HepG2 (cell line): ENCODE measurements at regions not wholly inside any gene's neighbourhood (a gene's known extent, or its start where the extent isn't known, plus 50 kb on each side); places are given as distances from the start of the nearest gene placed in this dataset.

Experiments used
- ATAC-seq: fragments of 200-7000 bp; cut with Tn5 transposase; 3 replicates; pipeline ENCODE4 v1.9.1; 2020; ENCODE audit warnings: mild to moderate bottlenecking, moderate library complexity
- BruUV-seq: library from RNA; stranded (reverse); fragments of 400-500 nt; replicated peaks from 2 replicates; lab custom pipeline; 2021; lab: Mats Ljungman, UMichigan
- CTCF ChIA-PET: fragments of 300-600 bp; formaldehyde crosslinking; extraction: SDS; loops from one replicate; lab custom pipeline; 2021; ENCODE audit warnings: low total read pairs, inconsistent platforms, low intra/inter-chr PET ratio; lab: Yijun Ruan, JAX
- POLR2A ChIA-PET: fragments of 350-600 bp; sonication (Branson Sonifier 250); formaldehyde crosslinking; loops from one replicate; lab custom pipeline; 2020; ENCODE audit warnings: antibody characterized with exemption, inconsistent platforms; lab: Yijun Ruan, JAX
- DNase-seq: peaks from one replicate; pipeline ENCODE4 v3.0.0-alpha.2; 2015; ENCODE audit warnings: low spot score
- FAIRE-seq: peaks from 3 replicates; lab custom pipeline; 2011; peaks lifted over from hg19 to GRCh38; lab: Jason Lieb, UNC
- H2AFZ ChIP-seq: one replicate; pipeline ENCODE4 v1.6.1; 2011; ENCODE audit warnings: low read length, inconsistent platforms
- H3K27ac ChIP-seq: fragments of 300-600 bp; 3 replicates; pipeline ENCODE4 v1.8.0; 2011; ENCODE audit warnings: mixed run types, mild to moderate bottlenecking, mixed read lengths, low read length, inconsistent platforms; ENCODE audit not compliant: insufficient read depth; ENCODE audit errors: extremely low read length
- H3K27me3 ChIP-seq, 2 experiments: fragments of 200-600 bp in 1 of 2; 2 replicates in 1 of 2; 3 replicates in 1 of 2; pipeline versions ENCODE4 v1.6.0 to v1.8.0; 2011; ENCODE audit warnings: low read length in 2 of 2, mild to moderate bottlenecking in 2 of 2, moderate library complexity in 2 of 2, inconsistent platforms in 1 of 2; ENCODE audit not compliant: insufficient read depth in 2 of 2, control insufficient read depth in 1 of 2
- H3K36me3 ChIP-seq, 2 experiments: fragments of 200-600 bp in 1 of 2; replicated peaks in 1 of 2; 2 replicates in 1 of 2; 3 replicates in 1 of 2; pipeline versions ENCODE4 v1.5.1 to v1.8.0; 2011; ENCODE audit warnings: low read length in 2 of 2, inconsistent platforms in 1 of 2; ENCODE audit not compliant: insufficient read depth in 2 of 2, control insufficient read depth in 1 of 2
- H3K4me1 ChIP-seq: 2 replicates; pipeline ENCODE4 v1.5.1; 2012; ENCODE audit warnings: low read length, inconsistent platforms; ENCODE audit not compliant: insufficient read depth
- H3K4me2 ChIP-seq: 2 replicates; pipeline ENCODE4 v1.6.0; 2011; ENCODE audit warnings: low read depth, low read length, inconsistent platforms
- H3K4me3 ChIP-seq, 3 experiments: fragments of 200-600 bp in 1 of 3; sonication (generic), shearing (Covaris generic) in 1 of 3; replicated peaks in 1 of 3; 2 replicates each; pipeline ENCODE4 v1.5.1; 2011 to 2016; ENCODE audit warnings: low read length in 3 of 3, inconsistent platforms in 2 of 3, low read depth in 2 of 3, mild to moderate bottlenecking in 2 of 3, control low read depth in 1 of 3, mixed read lengths in 1 of 3; ENCODE audit not compliant: insufficient read depth in 1 of 3
- H3K79me2 ChIP-seq: one replicate; pipeline ENCODE4 v1.6.1; 2011; ENCODE audit warnings: low read length, inconsistent platforms; ENCODE audit not compliant: insufficient read depth
- H3K9ac ChIP-seq: 2 replicates; pipeline ENCODE4 v1.6.0; 2011; ENCODE audit warnings: mild to moderate bottlenecking, low read depth, low read length, inconsistent platforms; ENCODE audit not compliant: insufficient read depth
- H3K9me3 ChIP-seq: 2 replicates; pipeline ENCODE4 v1.5.1; 2012; ENCODE audit warnings: mild to moderate bottlenecking, low read length
- H4K20me1 ChIP-seq: 2 replicates; pipeline ENCODE4 v1.6.0; 2011; ENCODE audit warnings: inconsistent platforms, mild to moderate bottlenecking, low read length, moderate library complexity; ENCODE audit not compliant: insufficient read depth
- ASH2L ChIP-seq: fragments of 300-600, 200-600 bp; sonication (generic); IDR thresholded peaks from 2 replicates; pipeline ENCODE4 v1.7.0; 2017; ENCODE audit warnings: low read depth, mild to moderate bottlenecking, moderate library complexity, mixed read lengths, low read length; ENCODE audit not compliant: insufficient read length
- ATF4 ChIP-seq, 2 experiments: fragments of 450-650 bp in 1 of 2; sonication (generic) in 1 of 2; formaldehyde crosslinking; IDR thresholded peaks; 2 replicates each; pipeline versions ENCODE4 v1.5.0 to v1.8.0; 2020 to 2022; ENCODE audit warnings: mild to moderate bottlenecking in 1 of 2, missing genetic modification reagents in 1 of 2
- CENPT ChIP-seq: sonication (generic); formaldehyde crosslinking; IDR thresholded peaks from 2 replicates; pipeline ENCODE4 v1.8.0; 2022; ENCODE audit warnings: low read depth, mild to moderate bottlenecking, moderate library complexity, missing genetic modification reagents
- NFIB ChIP-seq: sonication (generic); formaldehyde crosslinking; IDR thresholded peaks from 2 replicates; pipeline ENCODE4 v1.9.0; 2021; ENCODE audit warnings: missing genetic modification reagents, mild to moderate bottlenecking, borderline replicate concordance
- PHF8 ChIP-seq: sonication (generic); formaldehyde crosslinking; IDR thresholded peaks from 2 replicates; pipeline ENCODE4 v1.5.0; 2020; ENCODE audit warnings: missing genetic modification reagents
- POGZ ChIP-seq: sonication (generic); formaldehyde crosslinking; IDR thresholded peaks from 2 replicates; pipeline ENCODE4 v1.4.0; 2020; ENCODE audit warnings: mild to moderate bottlenecking, missing genetic modification reagents
- SPEN ChIP-seq: sonication (generic); formaldehyde crosslinking; IDR thresholded peaks from 2 replicates; pipeline ENCODE4 v1.5.1; 2020; ENCODE audit warnings: low read depth, mild to moderate bottlenecking, missing genetic modification reagents
- ZBTB44 ChIP-seq: sonication (generic); formaldehyde crosslinking; IDR thresholded peaks from 2 replicates; pipeline ENCODE4 v1.4.0; 2020; ENCODE audit warnings: missing genetic modification reagents
- ZHX1 ChIP-seq: sonication (generic); formaldehyde crosslinking; IDR thresholded peaks from 2 replicates; pipeline ENCODE4 v1.8.1; 2022; ENCODE audit warnings: low read depth, mild to moderate bottlenecking, missing genetic modification reagents
- ZNF101 ChIP-seq: sonication (generic); formaldehyde crosslinking; IDR thresholded peaks from 2 replicates; pipeline ENCODE4 v1.4.0; 2020; ENCODE audit warnings: mild to moderate bottlenecking, low read depth, missing genetic modification reagents, borderline replicate concordance
- ZNF343 ChIP-seq: sonication (generic); formaldehyde crosslinking; IDR thresholded peaks from 2 replicates; pipeline ENCODE4 v1.4.0; 2020; ENCODE audit warnings: mild to moderate bottlenecking, missing genetic modification reagents
- ZNF670 ChIP-seq: sonication (generic); formaldehyde crosslinking; IDR thresholded peaks from 2 replicates; pipeline ENCODE4 v1.8.0; 2022; ENCODE audit warnings: mild to moderate bottlenecking, missing genetic modification reagents, borderline replicate concordance
- ZNF780A ChIP-seq: sonication (generic); formaldehyde crosslinking; IDR thresholded peaks from 2 replicates; pipeline ENCODE4 v1.8.0; 2022; ENCODE audit warnings: mild to moderate bottlenecking, missing genetic modification reagents, moderate library complexity
- WGBS: methylation state at CpG from one replicate; pipeline ENCODE4 v1.1.6; 2017; ENCODE audit warnings: low lambda C conversion rate; 5-methylcytosine and 5-hydroxymethylcytosine counted together
- in situ Hi-C: cut with HindIII; loops from 2 replicates; pipeline ENCODE4 v1.10.0; 2017; ENCODE audit warnings: low pct_unique_long_range_greater_than_20kb; ENCODE audit not compliant: extremely low pct_ligation_motif_present
- intact Hi-C: fragments of 100-400 bp; cut with micrococcal nuclease; formaldehyde crosslinking; loops from one replicate; pipeline ENCODE4 v1.10.0; 2022; ENCODE audit not compliant: unreplicated experiment
- TF ChIP-seq, protein P1 (sequence below): sonication (generic); formaldehyde crosslinking; IDR thresholded peaks from 2 replicates; pipeline ENCODE4 v1.4.0; 2020; ENCODE audit warnings: missing genetic modification reagents

GRCh38 chr12:126507231-126507630 lies 1442.0 kb downstream of the AACS start:
- FAIRE-seq (no peak), ATAC-seq (no peak), DNase-seq (no peak)
- Histone ChIP-seq H2AFZ (no peak overlapping the region), H3K4me1 (no peaks in the 10 kb centered on the region), H3K36me3 (no peaks in the 10 kb centered on the region), H3K9ac (no peak overlapping the region), H3K9me3 (peaks cover 91% of the 10 kb centered on the region), H3K4me3 (no peak overlapping the region), H3K79me2 (no peaks in the 10 kb centered on the region), H3K27ac (no peak overlapping the region), H3K27me3 (no peaks in the 10 kb centered on the region), H4K20me1 (no peaks in the 10 kb centered on the region), H3K4me2 (no peak overlapping the region)
- intact Hi-C loops: no loop called here
- ChIA-PET CTCF (no interaction called here), POLR2A (no interaction called here)
- in situ Hi-C loops: no loop called here
- no TSS peak for BruUV-seq
- WGBS: 15% methylated on average over 2 of the region's 2 CpGs
- no peak for TF ChIP-seq ASH2L
- TF ChIP-seq ZNF780A (CRISPR knock-in tag): no peak
- TF ChIP-seq, protein P1, sequence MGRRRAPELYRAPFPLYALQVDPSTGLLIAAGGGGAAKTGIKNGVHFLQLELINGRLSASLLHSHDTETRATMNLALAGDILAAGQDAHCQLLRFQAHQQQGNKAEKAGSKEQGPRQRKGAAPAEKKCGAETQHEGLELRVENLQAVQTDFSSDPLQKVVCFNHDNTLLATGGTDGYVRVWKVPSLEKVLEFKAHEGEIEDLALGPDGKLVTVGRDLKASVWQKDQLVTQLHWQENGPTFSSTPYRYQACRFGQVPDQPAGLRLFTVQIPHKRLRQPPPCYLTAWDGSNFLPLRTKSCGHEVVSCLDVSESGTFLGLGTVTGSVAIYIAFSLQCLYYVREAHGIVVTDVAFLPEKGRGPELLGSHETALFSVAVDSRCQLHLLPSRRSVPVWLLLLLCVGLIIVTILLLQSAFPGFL: no peak
- TF ChIP-seq PHF8 (CRISPR knock-in tag): no peak
- TF ChIP-seq ZNF670 (CRISPR knock-in tag): no peak
- TF ChIP-seq ZNF101 (CRISPR knock-in tag): no peak
- no peak for TF ChIP-seq ZHX1 (CRISPR knock-in tag)
- no peak for TF ChIP-seq ZNF343 (CRISPR knock-in tag)
- TF ChIP-seq SPEN (CRISPR knock-in tag): no peak
- no peak for TF ChIP-seq NFIB (CRISPR knock-in tag)
- TF ChIP-seq ZBTB44: no peak
- TF ChIP-seq ATF4 (CRISPR knock-in tag; IDR thresholded peaks at IDR 0.05): no peak
- TF ChIP-seq CENPT: no peak
- TF ChIP-seq POGZ (CRISPR knock-in tag): no peak
